Fibroblast of lung (primary cell): ENCODE measurements at regions not wholly inside any gene's neighbourhood (a gene's known extent, or its start where the extent isn't known, plus 50 kb on each side); places are given as distances from the start of the nearest gene placed in this dataset.

Source experiments
- DNase-seq, 2 donors: peaks; one replicate each; pipeline versions ENCODE4 v3.0.0 to v3.0.0-alpha.2; 2010; ENCODE audit warnings: low read depth in 2 of 2
- H2AFZ ChIP-seq: 2 replicates; pipeline ENCODE4 v1.5.1; 2012; ENCODE audit warnings: low read length, control low read depth, inconsistent platforms
- H3K27ac ChIP-seq: 2 replicates; pipeline ENCODE4 v1.5.1; 2011; ENCODE audit warnings: low read length, control low read depth; ENCODE audit not compliant: insufficient read depth
- H3K27me3 ChIP-seq: 2 replicates; pipeline ENCODE4 v1.5.1; 2011; ENCODE audit warnings: mild to moderate bottlenecking, low read length; ENCODE audit not compliant: control insufficient read depth, insufficient read depth
- H3K36me3 ChIP-seq: 2 replicates; pipeline ENCODE4 v1.5.1; 2011; ENCODE audit warnings: low read length; ENCODE audit not compliant: control insufficient read depth, insufficient read depth
- H3K4me1 ChIP-seq: 2 replicates; pipeline ENCODE4 v1.5.1; 2011; ENCODE audit warnings: low read length; ENCODE audit not compliant: control insufficient read depth, insufficient read depth; ENCODE audit errors: extremely low read depth
- H3K4me2 ChIP-seq: 2 replicates; pipeline ENCODE4 v1.5.1; 2011; ENCODE audit warnings: low read length, control low read depth; ENCODE audit not compliant: insufficient read depth; ENCODE audit errors: extremely low read depth
- H3K4me3 ChIP-seq, 4 experiments: fragments of 200-600 bp in 1 of 4; sonication (generic) in 1 of 4; replicated peaks in 1 of 4; 2 replicates each; pipeline ENCODE4 v1.5.1; 2011 to 2016; ENCODE audit warnings: low read length in 4 of 4, low read depth in 3 of 4, mild to moderate bottlenecking in 3 of 4, control low read depth in 2 of 4, inconsistent platforms in 1 of 4, mixed read lengths in 1 of 4; ENCODE audit not compliant: insufficient read depth in 1 of 4; ENCODE audit errors: control extremely low read depth in 1 of 4
- H3K79me2 ChIP-seq: 2 replicates; pipeline ENCODE4 v1.5.1; 2012; ENCODE audit warnings: mild to moderate bottlenecking, low read length, inconsistent platforms; ENCODE audit not compliant: control insufficient read depth, insufficient read depth
- H3K9ac ChIP-seq: 2 replicates; pipeline ENCODE4 v1.5.1; 2011; ENCODE audit warnings: mild to moderate bottlenecking, low read length, control low read depth; ENCODE audit not compliant: insufficient read depth
- H3K9me3 ChIP-seq: 2 replicates; pipeline ENCODE4 v1.5.1; 2012; ENCODE audit warnings: low read depth, low read length; ENCODE audit not compliant: control insufficient read depth, insufficient read depth
- H4K20me1 ChIP-seq: 2 replicates; pipeline ENCODE4 v1.5.1; 2011; ENCODE audit warnings: low read length; ENCODE audit not compliant: control insufficient read depth, insufficient read depth; ENCODE audit errors: extremely low read depth
- CTCF ChIP-seq, 2 donors: IDR thresholded peaks in 1 of 2; conservative IDR thresholded peaks in 1 of 2; 1 replicate in 1 of 2; 2 replicates in 1 of 2; pipeline ENCODE4 v1.5.1; 2011 to 2012; ENCODE audit warnings: low read length in 2 of 2, control low read depth in 1 of 2, inconsistent platforms in 1 of 2, low read depth in 1 of 2, mild to moderate bottlenecking in 1 of 2
- EZH2 ChIP-seq: IDR thresholded peaks from 2 replicates; pipeline ENCODE4 v1.5.1; 2012; ENCODE audit warnings: low read length, control low read depth, mild to moderate bottlenecking; ENCODE audit errors: missing control alignments

GRCh38 chr3:194937882-194938321, 252.2 kb downstream of the FAM43A start:
- Histone ChIP-seq H3K27ac (no peak overlapping the region), H3K79me2 (no peaks in the 10 kb centered on the region), H3K4me1 (no peaks in the 10 kb centered on the region), H3K9ac (no peak overlapping the region), H4K20me1 (no peaks in the 10 kb centered on the region), H3K4me2 (no peak overlapping the region), H2AFZ (no peak overlapping the region), H3K4me3 (no peak overlapping the region), H3K27me3 (peaks cover 6% of the 10 kb centered on the region), H3K36me3 (no peaks in the 10 kb centered on the region), H3K9me3 (no peaks in the 10 kb centered on the region)
- no peak for DNase-seq
- TF ChIP-seq CTCF (conservative IDR thresholded peaks at IDR 0.05 in 1 of 2, IDR thresholded peaks at IDR 0.05 in 1 of 2; ENCODE audit: low read depth in 1 of 2, low read length in 2 of 2) (no peak), EZH2 (no peak)

GRCh38 chr3:194938845-194939531, 253.3 kb downstream of the FAM43A start:
- H3K27me3 ChIP-seq: peaks cover 6% of the 10 kb centered on the region

GRCh38 chr3:194939532-194939909, 253.8 kb downstream of the FAM43A start:
- no peak for TF ChIP-seq EZH2
- TF ChIP-seq CTCF (conservative IDR thresholded peaks at IDR 0.05 in 1 of 2, IDR thresholded peaks at IDR 0.05 in 1 of 2; ENCODE audit: low read depth in 1 of 2, low read length in 2 of 2): no peak

More at GRCh38 chr3:194938845-194939531, 253.3 kb downstream of the FAM43A start:
- no peak overlapping the region for H2AFZ ChIP-seq
- no peaks in the 10 kb centered on the region for H3K4me1 ChIP-seq
- no peak overlapping the region for H3K4me3 ChIP-seq
- H4K20me1 ChIP-seq: no peaks in the 10 kb centered on the region
- no peak overlapping the region for H3K9ac ChIP-seq
- DNase-seq: peak in 1 of 2 donors; percentile 45
- TF ChIP-seq CTCF (conservative IDR thresholded peaks at IDR 0.05 in 1 of 2, IDR thresholded peaks at IDR 0.05 in 1 of 2; ENCODE audit: low read depth in 1 of 2, low read length in 2 of 2) (no peak), EZH2 (no peak)
- H3K4me2 ChIP-seq: no peak overlapping the region
- no peaks in the 10 kb centered on the region for H3K9me3 ChIP-seq
- no peaks in the 10 kb centered on the region for H3K36me3 ChIP-seq
- no peak overlapping the region for H3K27ac ChIP-seq
- no peaks in the 10 kb centered on the region for H3K79me2 ChIP-seq

More at GRCh38 chr3:194939532-194939909, 253.8 kb downstream of the FAM43A start:
- no peak for DNase-seq
- no peaks in the 10 kb centered on the region for H3K79me2 ChIP-seq
- H3K4me3 ChIP-seq: no peak overlapping the region
- no peaks in the 10 kb centered on the region for H4K20me1 ChIP-seq
- no peak overlapping the region for H3K4me2 ChIP-seq
- no peak overlapping the region for H3K27ac ChIP-seq
- no peak overlapping the region for H2AFZ ChIP-seq
- H3K27me3 ChIP-seq: peaks cover 6% of the 10 kb centered on the region
- H3K9ac ChIP-seq: no peak overlapping the region
- no peaks in the 10 kb centered on the region for H3K36me3 ChIP-seq
- H3K4me1 ChIP-seq: no peaks in the 10 kb centered on the region
- H3K9me3 ChIP-seq: no peaks in the 10 kb centered on the region
